HUDEP-2 (cell line): ENCODE measurements at regions not wholly inside any gene's neighbourhood (a gene's known extent, or its start where the extent isn't known, plus 50 kb on each side); places are given as distances from the start of the nearest gene placed in this dataset.
"Not testable (repeated sequence)": the region's sequence is repeated elsewhere in the genome, so short reads cannot be mapped to it uniquely, and the experiment has no call there.

Experiments
- DNase-seq, 76 experiments: peaks; one replicate each; lab custom pipeline; 2025; ENCODE audit not compliant: unreplicated experiment in 76 of 76; lab: John Stamatoyannopoulos, UW

- DNase-seq = no peak
These were observed 1352.2 kb downstream of the SUCLG1 start for GRCh38 chr2:83106853-83107252.

- no peak for DNase-seq
These were observed 1354.9 kb downstream of the SUCLG1 start for GRCh38 chr2:83104202-83104601.

- no peak for DNase-seq
These were observed 1355.5 kb downstream of the SUCLG1 start for GRCh38 chr2:83103613-83104012.

- not testable (repeated sequence) for DNase-seq
These were observed 1370.0 kb downstream of the SUCLG1 start for GRCh38 chr2:83089051-83089450.

- DNase-seq = no peak
These were observed 1373.2 kb downstream of the SUCLG1 start for GRCh38 chr2:83085869-83086268.

GRCh38 chr2:83081826-83082690, 1377.0 kb downstream of the SUCLG1 start:
- DNase-seq = peak in 5 of 76 experiments; percentile 1 to 17 (median 15)

GRCh38 chr2:83079007-83079406, 1380.1 kb downstream of the SUCLG1 start:
- no peak for DNase-seq

- DNase-seq = no peak
These were observed 1386.3 kb downstream of the SUCLG1 start for GRCh38 chr2:83072767-83073166.

GRCh38 chr2:83071914-83072313, 1387.2 kb downstream of the SUCLG1 start:
- DNase-seq = no peak

GRCh38 chr2:83071352-83071751, 1387.7 kb downstream of the SUCLG1 start:
- DNase-seq = no peak

- peak in 7 of 76 experiments; percentile 8 to 32 (median 19) for DNase-seq
These were observed 1389.4 kb downstream of the SUCLG1 start for GRCh38 chr2:83069724-83070123.

- DNase-seq = no peak
These were observed 1390.4 kb downstream of the SUCLG1 start for GRCh38 chr2:83068714-83069113.

- DNase-seq = no peak
These were observed 1391.1 kb downstream of the SUCLG1 start for GRCh38 chr2:83067947-83068346.

GRCh38 chr2:83063933-83064332, 1395.1 kb downstream of the SUCLG1 start:
- DNase-seq = no peak

GRCh38 chr2:83063511-83063910, 1395.6 kb downstream of the SUCLG1 start:
- no peak for DNase-seq

- DNase-seq = no peak
These were observed 1400.4 kb downstream of the SUCLG1 start for GRCh38 chr2:83058683-83059082.

- no peak for DNase-seq
These were observed 1403.6 kb downstream of the SUCLG1 start for GRCh38 chr2:83055376-83056010.

- DNase-seq = no peak
These were observed 1404.3 kb downstream of the SUCLG1 start for GRCh38 chr2:83054751-83055150.

- no peak for DNase-seq
These were observed 1407.4 kb downstream of the SUCLG1 start for GRCh38 chr2:83051538-83052170.

GRCh38 chr2:83042053-83042452, 1417.0 kb downstream of the SUCLG1 start:
- DNase-seq = no peak

GRCh38 chr2:83022631-83023210, 1436.4 kb downstream of the SUCLG1 start:
- no peak for DNase-seq
